ENCODE measurements at regions not wholly inside any gene's neighbourhood (a gene's known extent, or its start where the extent isn't known, plus 50 kb on each side); places are given as distances from the start of the nearest gene placed in this dataset.

- peak overlapping the region; percentile 99 for H3K27ac ChIP-seq
- H4K20me1 ChIP-seq (ENCODE audit: insufficient read depth), result no peaks in the 10 kb centered on the region
- H3K79me2 ChIP-seq (ENCODE audit: low read depth), result no peaks in the 10 kb centered on the region
- CTCF ChIA-PET, result no interaction called here
- H3K36me3 ChIP-seq (ENCODE audit: low read depth), result no peaks in the 10 kb centered on the region
- H3K4me3 ChIP-seq, result peak overlapping the region; percentile 0; the same call in 1 of the 2 replicates
- no peaks in the 10 kb centered on the region for H3K9me2 ChIP-seq (ENCODE audit: insufficient read depth)
- DNase-seq, result peak; percentile 75 to 94
- TF ChIP-seq CTCF (conservative IDR thresholded peaks at IDR 0.05), result no peak
- no peak for TF ChIP-seq EZH2 (IDR thresholded peaks at IDR 0.05; ENCODE audit: low read depth)
- H3K9me3 ChIP-seq (ENCODE audit: insufficient read depth, low read depth), result no peaks in the 10 kb centered on the region
- POLR2A ChIA-PET (ENCODE audit: unreplicated experiment), result interaction anchor here (0.6 kb wide), 1 partner anchor 21 kb away, joined by 3 read pairs; no protein-coding TSS in a partner anchor
- H3K4me2 ChIP-seq, result peak overlapping the region; percentile 63
- no peaks in the 10 kb centered on the region for H3K27me3 ChIP-seq (ENCODE audit: insufficient read depth, low read depth)
- no peak overlapping the region for H2AFZ ChIP-seq
- intact Hi-C loops (cut with micrococcal nuclease; ENCODE audit: unreplicated experiment), result loop anchor here (1.0 to 5.0 kb wide), 4 partner anchors 30 to 278 kb away; no protein-coding TSS in a partner anchor
- H3F3A ChIP-seq (ENCODE audit: insufficient read depth, low read depth), result peaks cover 26% of the 10 kb centered on the region
- peaks cover 84% of the 10 kb centered on the region for H3K4me1 ChIP-seq (replicated peaks; ENCODE audit: insufficient read depth)
- no TSS peak for BruUV-seq (replicated peaks)
Observed at GRCh38 chr2:236748385-236748784, 178.8 kb downstream of the ACKR3 start.

- ChIA-PET CTCF (no interaction called here), POLR2A (ENCODE audit: unreplicated experiment) (no interaction called here)
- peak overlapping the region; percentile 0; the same call in 1 of the 2 replicates for H3K4me3 ChIP-seq
- peak overlapping the region; percentile 63 for H3K4me2 ChIP-seq
- peak overlapping the region; percentile 99 for H3K27ac ChIP-seq
- H3K9me3 ChIP-seq (ENCODE audit: insufficient read depth, low read depth), result no peaks in the 10 kb centered on the region
- no peaks in the 10 kb centered on the region for H3K79me2 ChIP-seq (ENCODE audit: low read depth)
- no peaks in the 10 kb centered on the region for H4K20me1 ChIP-seq (ENCODE audit: insufficient read depth)
- H3K27me3 ChIP-seq (ENCODE audit: insufficient read depth, low read depth), result no peaks in the 10 kb centered on the region
- intact Hi-C loops (cut with micrococcal nuclease; ENCODE audit: unreplicated experiment), result loop anchor here (1.0 to 5.0 kb wide), 6 partner anchors 22 to 278 kb away; no protein-coding TSS in a partner anchor
- TSS peak; percentile 56 for BruUV-seq (replicated peaks)
- DNase-seq, result peak; percentile 46 to 51
- peaks cover 30% of the 10 kb centered on the region for H3F3A ChIP-seq (ENCODE audit: insufficient read depth, low read depth)
- no peaks in the 10 kb centered on the region for H3K9me2 ChIP-seq (ENCODE audit: insufficient read depth)
- H3K4me1 ChIP-seq (replicated peaks; ENCODE audit: insufficient read depth), result peaks cover 88% of the 10 kb centered on the region
- no peaks in the 10 kb centered on the region for H3K36me3 ChIP-seq (ENCODE audit: low read depth)
- H2AFZ ChIP-seq, result no peak overlapping the region
- TF ChIP-seq CTCF (conservative IDR thresholded peaks at IDR 0.05), result no peak
- TF ChIP-seq EZH2 (IDR thresholded peaks at IDR 0.05; ENCODE audit: low read depth), result no peak
Observed at GRCh38 chr2:236748801-236749200, 179.2 kb downstream of the ACKR3 start.

DNA sequence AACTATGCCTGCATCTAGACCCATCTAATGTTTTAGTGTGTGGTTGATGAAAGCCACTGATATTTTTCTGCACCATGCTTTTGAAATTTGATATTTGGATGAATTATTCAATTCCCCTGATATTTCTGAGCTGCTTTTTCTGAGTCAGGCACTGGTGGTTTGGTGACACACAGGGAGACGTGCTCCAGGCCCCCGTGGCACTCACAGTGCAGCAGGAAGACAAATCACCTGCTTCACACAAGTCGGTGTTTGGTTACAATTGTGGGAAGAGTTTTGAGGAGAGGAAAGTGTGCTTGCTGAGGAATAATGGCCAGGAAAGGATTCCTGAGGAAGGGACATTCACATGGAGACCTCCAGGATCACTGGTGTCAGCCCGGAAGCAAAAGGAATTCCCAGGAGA, 179.7 kb downstream of the ACKR3 start:
- Histone ChIP-seq H3K27ac (peak overlapping the region; percentile 99), H3K9me2 (ENCODE audit: insufficient read depth) (no peaks in the 10 kb centered on the region), H3K36me3 (ENCODE audit: low read depth) (no peaks in the 10 kb centered on the region), H3K9me3 (ENCODE audit: insufficient read depth, low read depth) (no peaks in the 10 kb centered on the region), H3K27me3 (ENCODE audit: insufficient read depth, low read depth) (no peaks in the 10 kb centered on the region), H3F3A (ENCODE audit: insufficient read depth, low read depth) (peaks cover 35% of the 10 kb centered on the region), H3K79me2 (ENCODE audit: low read depth) (no peaks in the 10 kb centered on the region), H3K4me2 (peak overlapping the region; percentile 63), H4K20me1 (ENCODE audit: insufficient read depth) (no peaks in the 10 kb centered on the region), H3K4me1 (replicated peaks; ENCODE audit: insufficient read depth) (peaks cover 93% of the 10 kb centered on the region), H3K4me3 (peak overlapping the region; percentile 0; the same call in 1 of the 2 replicates), H2AFZ (no peak overlapping the region)
- BruUV-seq (replicated peaks), result no TSS peak
- TF ChIP-seq EZH2 (IDR thresholded peaks at IDR 0.05; ENCODE audit: low read depth) (no peak), CTCF (conservative IDR thresholded peaks at IDR 0.05) (no peak)
- ChIA-PET CTCF (no interaction called here), POLR2A (ENCODE audit: unreplicated experiment) (no interaction called here)
- peak; percentile 59 to 84 for DNase-seq
- intact Hi-C loops (cut with micrococcal nuclease; ENCODE audit: unreplicated experiment), result loop anchor here (1.0 to 5.0 kb wide), 5 partner anchors 21 to 277 kb away; no protein-coding TSS in a partner anchor
